Stomach (tissue), 8 donors: ENCODE measurements at regions not wholly inside any gene's neighbourhood (a gene's known extent, or its start where the extent isn't known, plus 50 kb on each side); places are given as distances from the start of the nearest gene placed in this dataset.

Source experiments
- DNase-seq, 2 donors: peaks; one replicate each; pipeline versions ENCODE4 v3.0.0 to v3.0.0-alpha.2; 2013 to 2019
- H3K27ac ChIP-seq, 5 donors: fragments of 200-600 bp in 4 of 5; sonication (generic) in 4 of 5; one replicate each; pipeline ENCODE4 v1.5.1; 2013 to 2019; ENCODE audit warnings: mild to moderate bottlenecking in 1 of 5, moderate library complexity in 1 of 5
- H3K27me3 ChIP-seq, 3 donors: fragments of 200-600 bp; sonication (generic); one replicate each; pipeline ENCODE4 v1.5.1; 2017 to 2019; ENCODE audit warnings: mixed run types in 1 of 3
- H3K36me3 ChIP-seq, 4 donors: fragments of 200-600 bp; sonication (generic); 1 replicate in 3 of 4; 2 replicates in 1 of 4; pipeline ENCODE4 v1.5.1; 2016 to 2019
- H3K4me1 ChIP-seq, 4 donors: fragments of 200-600 bp; sonication (generic); one replicate each; pipeline ENCODE4 v1.5.1; 2016 to 2019
- H3K4me3 ChIP-seq, 4 donors: fragments of 200-600 bp; sonication (generic) in 3 of 4; one replicate each; pipeline ENCODE4 v1.5.1; 2016 to 2019; ENCODE audit warnings: mild to moderate bottlenecking in 1 of 4
- H3K9me3 ChIP-seq, 4 donors: fragments of 200-600 bp; sonication (generic); one replicate each; pipeline ENCODE4 v1.5.1; 2016 to 2019
- CTCF ChIP-seq, 7 experiments: fragments of 450-650 bp in 4 of 7; fragments of 200-600 bp in 3 of 7; sonication (generic) in 3 of 7; IDR thresholded peaks; one replicate each; pipeline ENCODE4 v1.5.1; 2016 to 2019; ENCODE audit warnings: antibody characterized with exemption in 7 of 7, control low read depth in 2 of 7, mild to moderate bottlenecking in 1 of 7
- EP300 ChIP-seq: sonication (generic); formaldehyde crosslinking; IDR thresholded peaks from one replicate; pipeline ENCODE4 v1.6.1; 2017; ENCODE audit warnings: antibody characterized with exemption
- POLR2A ChIP-seq, 4 donors: fragments of 450-650 bp; IDR thresholded peaks; one replicate each; pipeline ENCODE4 v1.6.1; 2016; ENCODE audit warnings: antibody characterized with exemption in 4 of 4, control low read depth in 2 of 4, mild to moderate bottlenecking in 1 of 4, moderate library complexity in 1 of 4
- POLR2AphosphoS5 ChIP-seq, 3 donors: sonication (generic); formaldehyde crosslinking; IDR thresholded peaks; one replicate each; pipeline ENCODE4 v1.6.1; 2016; ENCODE audit warnings: antibody characterized with exemption in 3 of 3
- WGBS, 5 donors: extraction: QIAGEN DNeasy Blood & Tissue Kit in 3 of 5; methylation state at CpG; one replicate each; pipeline versions ENCODE4 v1.1.5 to v1.1.7; 2013 to 2018; 5-methylcytosine and 5-hydroxymethylcytosine counted together
- intact Hi-C: fragments of 100-400 bp; cut with DNase I; formaldehyde crosslinking; loops from one replicate; pipeline ENCODE4 v1.15.1; 2023; ENCODE audit warnings: low total_unique reads
- donor health status: healthy with polysubstance abuse.
- donor health status: Bipolar disorder and iron deficiency.
- donor health status: healthy.

DNA sequence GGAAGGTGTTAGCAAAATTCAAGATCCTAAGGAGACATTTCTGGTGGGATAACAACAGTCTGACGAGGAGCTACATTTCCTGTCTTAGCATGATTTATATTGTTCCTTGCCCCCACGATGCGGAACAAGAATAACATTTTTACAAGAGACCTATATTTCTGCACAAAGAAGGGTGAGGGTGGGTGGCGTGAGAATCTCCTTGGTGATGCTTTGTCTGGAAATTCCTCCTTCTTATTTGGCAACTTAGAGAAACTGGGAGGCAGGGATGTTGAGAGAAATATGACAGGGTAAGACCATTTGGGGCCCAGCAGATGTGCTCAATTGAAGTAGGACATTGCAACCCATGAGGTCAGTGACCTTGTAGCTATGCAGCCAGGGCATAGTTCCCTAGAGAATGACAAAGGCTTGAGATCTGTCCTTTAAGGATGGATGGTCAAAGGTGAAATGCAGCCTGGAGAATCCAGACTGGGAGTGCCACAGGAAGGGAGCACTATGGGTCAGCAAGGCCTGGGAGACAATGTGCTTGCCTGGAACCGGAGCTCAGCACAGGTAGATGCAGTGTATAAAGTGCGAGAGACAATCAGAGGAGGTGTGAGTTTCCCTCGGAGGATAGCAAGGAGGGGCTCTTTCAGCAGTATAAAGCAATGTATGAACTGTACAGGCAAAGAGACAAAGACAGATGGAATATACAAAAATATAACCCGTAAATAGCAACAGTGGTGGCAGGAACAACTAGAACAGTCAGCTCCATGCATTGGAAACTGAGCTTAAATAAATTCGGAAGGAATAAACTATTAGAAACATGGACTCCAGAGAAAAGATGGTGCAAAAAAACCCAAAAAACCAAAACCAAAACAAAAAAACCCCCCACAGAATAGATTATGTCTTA, 317.6 kb upstream of the TBL1XR1 start:
- TF ChIP-seq POLR2AphosphoS5 (IDR thresholded peaks at IDR 0.05) (no peak), POLR2A (IDR thresholded peaks at IDR 0.05) (no peak), EP300 (no peak), CTCF (IDR thresholded peaks at IDR 0.05) (no peak)
- no peaks in the 10 kb centered on the region for H3K27me3 ChIP-seq
- intact Hi-C loops: no loop called here
- peaks cover 9 to 30% (median 25%) of the 10 kb centered on the region in 4 donors for H3K4me1 ChIP-seq
- no peak overlapping the region for H3K4me3 ChIP-seq
- 89 to 95% (median 90%) methylated on average over 9 of the region's 9 CpGs for WGBS, 5 donors
- no peaks in the 10 kb centered on the region for H3K36me3 ChIP-seq
- no peak overlapping the region for H3K27ac ChIP-seq
- no peaks in the 10 kb centered on the region for H3K9me3 ChIP-seq
- no peak for DNase-seq

DNA sequence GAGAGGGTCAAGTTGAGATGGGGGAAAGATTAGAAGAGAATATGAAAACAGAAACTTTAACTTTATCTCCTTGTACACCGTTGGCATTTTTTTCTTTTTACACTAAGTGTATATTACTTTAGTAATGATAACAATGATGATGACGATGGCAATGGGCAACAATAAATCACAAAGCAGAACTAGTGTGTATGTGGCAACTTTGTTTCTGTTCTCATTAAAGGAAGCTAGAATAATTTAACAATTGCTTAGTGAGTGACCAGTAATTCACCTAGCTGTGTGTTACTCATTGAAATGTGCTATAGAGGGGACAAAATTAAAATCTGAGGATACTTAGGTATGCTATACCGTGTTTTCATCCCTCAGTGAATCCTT, 318.5 kb upstream of the TBL1XR1 start:
- intact Hi-C loops: no loop called here
- Histone ChIP-seq H3K36me3 (no peaks in the 10 kb centered on the region), H3K4me3 (no peak overlapping the region), H3K27me3 (no peaks in the 10 kb centered on the region), H3K9me3 (no peaks in the 10 kb centered on the region), H3K27ac (peak overlapping the region in 2 of 5 donors; percentile 41 to 43), H3K4me1 (peaks cover 9 to 30% (median 25%) of the 10 kb centered on the region in 4 donors)
- TF ChIP-seq EP300 (no peak), CTCF (IDR thresholded peaks at IDR 0.05) (no peak), POLR2AphosphoS5 (IDR thresholded peaks at IDR 0.05) (no peak), POLR2A (IDR thresholded peaks at IDR 0.05) (no peak)
- no peak for DNase-seq
- 54 to 68% (median 61%) methylated on average over 3 of the region's 3 CpGs for WGBS, 5 donors

DNA sequence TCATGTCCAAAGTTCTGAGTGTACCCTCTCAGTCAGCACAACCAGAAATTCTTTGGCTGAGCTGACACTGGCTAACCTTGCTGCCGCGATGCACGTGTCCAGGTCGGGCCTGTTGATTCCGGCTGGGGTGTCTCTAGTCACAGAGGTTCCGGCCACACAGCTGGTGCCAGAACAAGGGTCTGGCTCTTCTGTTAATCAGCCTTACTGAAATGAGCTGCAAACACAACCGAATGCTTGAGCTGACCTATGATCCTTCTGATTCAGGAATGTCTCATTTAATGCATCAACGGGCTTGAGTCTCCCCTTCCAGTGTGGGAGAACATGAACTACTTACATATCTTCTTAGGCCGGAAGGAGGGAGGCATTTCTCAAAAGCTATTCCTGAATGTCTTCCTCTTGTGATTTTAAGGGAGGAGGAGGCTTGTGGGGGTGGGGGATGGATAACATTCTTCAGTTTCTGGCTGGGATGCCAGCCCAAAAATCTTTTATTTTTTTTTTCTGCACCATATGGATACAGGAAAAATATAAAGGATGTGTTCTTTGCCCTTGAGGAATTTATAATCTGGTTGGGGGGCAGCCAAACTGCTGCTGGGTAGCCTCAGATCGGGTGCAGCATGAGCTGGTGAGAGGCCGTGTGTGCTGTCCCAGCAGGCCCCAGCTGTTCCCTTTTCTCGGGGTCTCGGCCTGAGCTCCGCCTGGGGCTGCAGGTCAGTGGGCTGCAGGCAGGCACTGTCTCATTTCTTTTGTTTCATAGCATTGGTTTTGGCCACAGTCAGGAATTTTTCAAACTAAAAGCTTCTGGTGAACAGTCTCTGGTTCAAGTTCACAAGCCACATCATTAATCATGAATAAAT, 319.1 kb upstream of the TBL1XR1 start:
- peak in 1 of 2 donors; percentile 75 for DNase-seq
- peak overlapping the region in 2 of 5 donors; percentile 41 to 43 for H3K27ac ChIP-seq
- no peaks in the 10 kb centered on the region for H3K36me3 ChIP-seq
- 39 to 70% (median 62%) methylated on average over 14 of the region's 14 CpGs for WGBS, 5 donors
- no peaks in the 10 kb centered on the region for H3K27me3 ChIP-seq
- peaks cover 9 to 32% (median 25%) of the 10 kb centered on the region in 4 donors for H3K4me1 ChIP-seq
- no peak for TF ChIP-seq CTCF (IDR thresholded peaks at IDR 0.05)
- no peak for TF ChIP-seq EP300
- no peak for TF ChIP-seq POLR2A (IDR thresholded peaks at IDR 0.05)
- TF ChIP-seq POLR2AphosphoS5 (IDR thresholded peaks at IDR 0.05): no peak
- intact Hi-C loops: no loop called here
- no peaks in the 10 kb centered on the region for H3K9me3 ChIP-seq
- no peak overlapping the region for H3K4me3 ChIP-seq

GRCh38 chr3:177517906-177518305, 320.6 kb upstream of the TBL1XR1 start:
- intact Hi-C loops: no loop called here
- Histone ChIP-seq H3K9me3 (no peaks in the 10 kb centered on the region), H3K4me1 (peaks cover 9 to 36% (median 24%) of the 10 kb centered on the region in 4 donors), H3K27ac (no peak overlapping the region), H3K36me3 (no peaks in the 10 kb centered on the region), H3K27me3 (no peaks in the 10 kb centered on the region), H3K4me3 (no peak overlapping the region)
- TF ChIP-seq POLR2AphosphoS5 (IDR thresholded peaks at IDR 0.05) (no peak), POLR2A (IDR thresholded peaks at IDR 0.05) (no peak), EP300 (no peak), CTCF (IDR thresholded peaks at IDR 0.05) (no peak)
- DNase-seq: no peak
- 97 to 100% (median 100%) methylated on average over 2 of the region's 2 CpGs for WGBS, 5 donors
